Vagina (tissue), 2 donors: ENCODE measurements at regions not wholly inside any gene's neighbourhood (a gene's known extent, or its start where the extent isn't known, plus 50 kb on each side); places are given as distances from the start of the nearest gene placed in this dataset.

Experiments
- DNase-seq, 2 donors: peaks; one replicate each; pipeline ENCODE4 v3.0.0-alpha.2; 2017; ENCODE audit errors: extremely low spot score in 2 of 2
- H3K27ac ChIP-seq: fragments of 200-600 bp; sonication (generic); one replicate; pipeline ENCODE4 v1.5.1; 2019
- H3K27me3 ChIP-seq: fragments of 200-600 bp; sonication (generic); one replicate; pipeline ENCODE4 v1.5.1; 2019
- H3K36me3 ChIP-seq, 2 donors: fragments of 200-600 bp; sonication (generic); one replicate each; pipeline ENCODE4 v1.5.1; 2017 to 2019
- H3K4me1 ChIP-seq: fragments of 200-600 bp; sonication (generic); one replicate; pipeline ENCODE4 v1.5.1; 2019
- H3K4me3 ChIP-seq, 2 donors: fragments of 200-600 bp; sonication (generic); 1 replicate in 1 of 2; 2 replicates in 1 of 2; pipeline ENCODE4 v1.5.1; 2016 to 2019
- H3K9me3 ChIP-seq: fragments of 200-600 bp; sonication (generic); one replicate; pipeline ENCODE4 v1.5.1; 2019
- CTCF ChIP-seq, 3 experiments: fragments of 450-650 bp in 2 of 3; fragments of 200-600 bp in 1 of 3; sonication (generic) in 1 of 3; IDR thresholded peaks; one replicate each; pipeline ENCODE4 v1.5.1; 2017 to 2019; ENCODE audit warnings: antibody characterized with exemption in 3 of 3, mild to moderate bottlenecking in 2 of 3, moderate library complexity in 2 of 3
- POLR2A ChIP-seq, 2 donors: fragments of 450-650 bp; IDR thresholded peaks; one replicate each; pipeline ENCODE4 v1.6.1; 2017; ENCODE audit warnings: antibody characterized with exemption in 2 of 2, mild to moderate bottlenecking in 2 of 2, moderate library complexity in 2 of 2
- POLR2AphosphoS5 ChIP-seq, 2 donors: sonication (generic); formaldehyde crosslinking; IDR thresholded peaks; one replicate each; pipeline ENCODE4 v1.9.0; 2017; ENCODE audit warnings: antibody characterized with exemption in 2 of 2, mild to moderate bottlenecking in 2 of 2, low read depth in 1 of 2; ENCODE audit not compliant: insufficient read depth in 1 of 2
- intact Hi-C: fragments of 100-400 bp; cut with DNase I; formaldehyde crosslinking; loops from one replicate; pipeline ENCODE4 v1.15.1; 2023

- H3K27me3 ChIP-seq: no peaks in the 10 kb centered on the region
- H3K27ac ChIP-seq: no peak overlapping the region
- H3K4me1 ChIP-seq: no peaks in the 10 kb centered on the region
- no peaks in the 10 kb centered on the region for H3K9me3 ChIP-seq
- TF ChIP-seq POLR2AphosphoS5 (IDR thresholded peaks at IDR 0.05; ENCODE audit: insufficient read depth in 1 of 2, low read depth in 1 of 2) (no peak), CTCF (IDR thresholded peaks at IDR 0.05) (no peak), POLR2A (IDR thresholded peaks at IDR 0.05) (no peak)
- no peak for DNase-seq
- H3K36me3 ChIP-seq: no peaks in the 10 kb centered on the region
- no peak overlapping the region for H3K4me3 ChIP-seq
- intact Hi-C loops: no loop called here
Observed at GRCh38 chr16:58913456-58913855, 179.3 kb upstream of the GOT2 start.

DNA sequence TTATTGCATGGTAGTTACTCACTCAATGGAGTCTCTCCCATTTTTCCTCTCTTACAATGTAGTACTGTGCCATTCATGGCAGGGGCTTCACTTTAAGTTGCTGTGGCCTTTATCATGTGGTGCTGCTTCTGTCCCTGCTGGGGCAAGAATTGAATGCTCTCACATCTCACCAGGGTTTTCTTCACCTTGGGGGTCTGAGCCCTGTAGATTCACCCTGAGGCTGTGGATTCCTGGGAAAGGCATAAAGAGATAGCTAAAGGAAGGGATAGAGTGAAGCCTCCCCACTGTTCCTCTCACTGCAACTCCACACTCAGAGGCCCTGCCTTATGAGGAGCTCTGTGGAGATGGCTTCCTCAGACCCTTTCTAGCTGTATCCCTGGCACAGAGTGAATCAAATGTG is 178.5 kb upstream of the GOT2 start:
- Histone ChIP-seq H3K27ac (no peak overlapping the region), H3K9me3 (no peaks in the 10 kb centered on the region), H3K4me1 (no peaks in the 10 kb centered on the region), H3K36me3 (no peaks in the 10 kb centered on the region), H3K27me3 (no peaks in the 10 kb centered on the region), H3K4me3 (no peak overlapping the region)
- TF ChIP-seq POLR2A (IDR thresholded peaks at IDR 0.05): no peak
- TF ChIP-seq CTCF (IDR thresholded peaks at IDR 0.05): no peak
- no peak for TF ChIP-seq POLR2AphosphoS5 (IDR thresholded peaks at IDR 0.05; ENCODE audit: insufficient read depth in 1 of 2, low read depth in 1 of 2)
- intact Hi-C loops: no loop called here
- DNase-seq: no peak

GRCh38 chr16:58906981-58907715 is 173.0 kb upstream of the GOT2 start:
- H3K27me3 ChIP-seq: no peaks in the 10 kb centered on the region
- intact Hi-C loops: no loop called here
- TF ChIP-seq CTCF (IDR thresholded peaks at IDR 0.05) (no peak), POLR2A (IDR thresholded peaks at IDR 0.05) (no peak), POLR2AphosphoS5 (IDR thresholded peaks at IDR 0.05; ENCODE audit: insufficient read depth in 1 of 2, low read depth in 1 of 2) (no peak)

GRCh38 chr16:58904291-58904690 is 170.2 kb upstream of the GOT2 start:
- no peak overlapping the region for H3K4me3 ChIP-seq
- intact Hi-C loops: no loop called here
- H3K9me3 ChIP-seq: no peaks in the 10 kb centered on the region
- no peaks in the 10 kb centered on the region for H3K4me1 ChIP-seq
- no peak for TF ChIP-seq POLR2A (IDR thresholded peaks at IDR 0.05)
- TF ChIP-seq CTCF (IDR thresholded peaks at IDR 0.05): no peak
- TF ChIP-seq POLR2AphosphoS5 (IDR thresholded peaks at IDR 0.05; ENCODE audit: insufficient read depth in 1 of 2, low read depth in 1 of 2): no peak
- no peaks in the 10 kb centered on the region for H3K27me3 ChIP-seq
- H3K27ac ChIP-seq: no peak overlapping the region
- H3K36me3 ChIP-seq: no peaks in the 10 kb centered on the region
- DNase-seq: no peak

More at GRCh38 chr16:58906981-58907715, 173.0 kb upstream of the GOT2 start:
- no peak for DNase-seq
- Histone ChIP-seq H3K9me3 (no peaks in the 10 kb centered on the region), H3K4me1 (no peaks in the 10 kb centered on the region), H3K4me3 (no peak overlapping the region), H3K36me3 (no peaks in the 10 kb centered on the region), H3K27ac (no peak overlapping the region)

GRCh38 chr16:58889516-58889915 is 155.4 kb upstream of the GOT2 start:
- no peaks in the 10 kb centered on the region for H3K4me1 ChIP-seq
- no peaks in the 10 kb centered on the region for H3K9me3 ChIP-seq
- H3K27ac ChIP-seq: no peak overlapping the region
- TF ChIP-seq POLR2A (IDR thresholded peaks at IDR 0.05): no peak
- TF ChIP-seq POLR2AphosphoS5 (IDR thresholded peaks at IDR 0.05; ENCODE audit: insufficient read depth in 1 of 2, low read depth in 1 of 2): no peak
- TF ChIP-seq CTCF (IDR thresholded peaks at IDR 0.05): no peak
- no peak for DNase-seq
- H3K27me3 ChIP-seq: no peaks in the 10 kb centered on the region
- intact Hi-C loops: no loop called here
- no peak overlapping the region for H3K4me3 ChIP-seq
- no peaks in the 10 kb centered on the region for H3K36me3 ChIP-seq
